ENCODE measurements at regions not wholly inside any gene's neighbourhood (a gene's known extent, or its start where the extent isn't known, plus 50 kb on each side); places are given as distances from the start of the nearest gene placed in this dataset.

GRCh38 chr10:43885252-43885651 lies 236.6 kb upstream of the ZNF32 start:
- Histone ChIP-seq H3K27ac (ENCODE audit: low read depth, low read length) (no peak overlapping the region), H3K27me3 (ENCODE audit: insufficient read depth, low read length) (no peaks in the 10 kb centered on the region), H3K79me2 (ENCODE audit: control insufficient read depth, insufficient read depth, low read length, unreplicated experiment) (no peaks in the 10 kb centered on the region), H2AFZ (ENCODE audit: low read length, unreplicated experiment) (no peak overlapping the region), H3K4me1 (ENCODE audit: control insufficient read depth, insufficient read depth, low read length, unreplicated experiment) (peaks cover 27% of the 10 kb centered on the region), H3K36me3 (ENCODE audit: insufficient read depth, low read length) (no peaks in the 10 kb centered on the region), H3K4me3 (ENCODE audit: low read depth, low read length) (no peak overlapping the region)

DNA sequence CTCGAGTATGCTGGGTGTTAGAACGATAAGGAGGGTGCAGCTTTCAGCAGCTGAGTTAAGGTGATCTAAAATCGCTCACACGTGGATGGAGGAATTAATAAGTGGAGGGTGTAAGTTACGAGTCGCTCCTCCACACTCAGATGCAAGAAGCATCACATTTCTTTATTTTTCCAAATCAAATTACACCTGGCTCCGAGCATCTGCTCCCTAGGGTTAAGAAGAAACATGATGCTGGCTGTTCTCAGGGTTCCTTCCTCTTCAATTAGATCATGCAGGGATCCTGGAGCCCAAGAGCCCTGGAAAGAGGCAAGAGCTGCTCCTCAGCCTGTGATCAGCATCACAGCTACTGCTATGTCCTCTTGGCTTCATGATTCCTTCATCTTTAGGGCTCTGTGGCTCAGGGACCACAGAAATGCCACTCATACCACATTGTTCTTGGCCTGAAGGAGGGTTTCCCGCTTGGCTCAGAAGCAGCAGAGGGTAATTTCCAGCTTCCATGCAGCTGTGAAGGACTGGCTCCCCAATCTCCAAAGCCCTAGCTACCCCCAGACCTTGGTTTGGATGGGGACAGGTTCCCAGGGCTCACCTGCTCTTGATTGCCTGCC lies 235.9 kb upstream of the ZNF32 start:
- Histone ChIP-seq H2AFZ (ENCODE audit: low read length, unreplicated experiment) (no peak overlapping the region), H3K36me3 (ENCODE audit: insufficient read depth, low read length) (no peaks in the 10 kb centered on the region), H3K79me2 (ENCODE audit: control insufficient read depth, insufficient read depth, low read length, unreplicated experiment) (no peaks in the 10 kb centered on the region)

GRCh38 chr10:43882711-43883110 lies 234.0 kb upstream of the ZNF32 start:
- Histone ChIP-seq H3K27ac (ENCODE audit: low read depth, low read length) (no peak overlapping the region), H3K36me3 (ENCODE audit: insufficient read depth, low read length) (no peaks in the 10 kb centered on the region), H3K79me2 (ENCODE audit: control insufficient read depth, insufficient read depth, low read length, unreplicated experiment) (no peaks in the 10 kb centered on the region), H3K4me3 (ENCODE audit: low read depth, low read length) (no peak overlapping the region), H2AFZ (ENCODE audit: low read length, unreplicated experiment) (no peak overlapping the region), H3K27me3 (ENCODE audit: insufficient read depth, low read length) (no peaks in the 10 kb centered on the region), H3K4me1 (ENCODE audit: control insufficient read depth, insufficient read depth, low read length, unreplicated experiment) (peaks cover 16% of the 10 kb centered on the region)

More for the DNA sequence above, 235.9 kb upstream of the ZNF32 start:
- Histone ChIP-seq H3K4me1 (ENCODE audit: control insufficient read depth, insufficient read depth, low read length, unreplicated experiment) (peaks cover 22% of the 10 kb centered on the region), H3K4me3 (ENCODE audit: low read depth, low read length) (no peak overlapping the region), H3K27ac (ENCODE audit: low read depth, low read length) (no peak overlapping the region), H3K27me3 (ENCODE audit: insufficient read depth, low read length) (no peaks in the 10 kb centered on the region)

DNA sequence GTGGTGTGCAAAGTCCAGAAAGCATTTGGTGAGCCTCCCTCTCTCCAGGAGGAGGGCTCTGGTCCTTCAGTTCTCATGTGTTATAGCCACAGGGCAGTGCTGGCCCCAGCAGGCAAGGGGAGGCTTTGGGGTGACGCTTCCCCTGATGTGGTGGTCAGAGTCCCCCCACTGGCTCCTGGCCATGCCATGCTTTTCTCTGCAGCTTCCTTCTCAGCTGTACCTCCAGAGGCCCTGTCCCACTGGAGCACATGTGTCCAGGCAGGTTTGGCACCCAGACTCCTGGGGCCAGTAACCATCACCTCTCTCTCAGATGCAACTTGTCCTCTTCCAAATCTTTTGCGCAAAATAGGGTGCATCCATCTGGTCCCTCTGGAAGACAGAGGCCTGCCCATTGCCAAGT lies 233.0 kb upstream of the ZNF32 start:
- Histone ChIP-seq H3K36me3 (ENCODE audit: insufficient read depth, low read length) (no peaks in the 10 kb centered on the region), H3K79me2 (ENCODE audit: control insufficient read depth, insufficient read depth, low read length, unreplicated experiment) (no peaks in the 10 kb centered on the region), H3K4me1 (ENCODE audit: control insufficient read depth, insufficient read depth, low read length, unreplicated experiment) (peaks cover 14% of the 10 kb centered on the region), H2AFZ (ENCODE audit: low read length, unreplicated experiment) (no peak overlapping the region), H3K27me3 (ENCODE audit: insufficient read depth, low read length) (no peaks in the 10 kb centered on the region), H3K27ac (ENCODE audit: low read depth, low read length) (no peak overlapping the region), H3K4me3 (ENCODE audit: low read depth, low read length) (no peak overlapping the region)

GRCh38 chr10:43880160-43880559 lies 231.5 kb upstream of the ZNF32 start:
- Histone ChIP-seq H3K4me1 (ENCODE audit: control insufficient read depth, insufficient read depth, low read length, unreplicated experiment) (peaks cover 14% of the 10 kb centered on the region), H3K36me3 (ENCODE audit: insufficient read depth, low read length) (no peaks in the 10 kb centered on the region), H3K4me3 (ENCODE audit: low read depth, low read length) (no peak overlapping the region), H3K27ac (ENCODE audit: low read depth, low read length) (no peak overlapping the region), H3K79me2 (ENCODE audit: control insufficient read depth, insufficient read depth, low read length, unreplicated experiment) (no peaks in the 10 kb centered on the region), H3K27me3 (ENCODE audit: insufficient read depth, low read length) (no peaks in the 10 kb centered on the region), H2AFZ (ENCODE audit: low read length, unreplicated experiment) (no peak overlapping the region)

- H3K4me3 ChIP-seq (ENCODE audit: low read depth, low read length), result no peak overlapping the region
- no peak overlapping the region for H2AFZ ChIP-seq (ENCODE audit: low read length, unreplicated experiment)
- peaks cover 14% of the 10 kb centered on the region for H3K4me1 ChIP-seq (ENCODE audit: control insufficient read depth, insufficient read depth, low read length, unreplicated experiment)
- no peaks in the 10 kb centered on the region for H3K27me3 ChIP-seq (ENCODE audit: insufficient read depth, low read length)
- no peaks in the 10 kb centered on the region for H3K36me3 ChIP-seq (ENCODE audit: insufficient read depth, low read length)
- H3K79me2 ChIP-seq (ENCODE audit: control insufficient read depth, insufficient read depth, low read length, unreplicated experiment), result no peaks in the 10 kb centered on the region
- no peak overlapping the region for H3K27ac ChIP-seq (ENCODE audit: low read depth, low read length)
These were observed 231.1 kb upstream of the ZNF32 start for GRCh38 chr10:43879742-43880141.

DNA sequence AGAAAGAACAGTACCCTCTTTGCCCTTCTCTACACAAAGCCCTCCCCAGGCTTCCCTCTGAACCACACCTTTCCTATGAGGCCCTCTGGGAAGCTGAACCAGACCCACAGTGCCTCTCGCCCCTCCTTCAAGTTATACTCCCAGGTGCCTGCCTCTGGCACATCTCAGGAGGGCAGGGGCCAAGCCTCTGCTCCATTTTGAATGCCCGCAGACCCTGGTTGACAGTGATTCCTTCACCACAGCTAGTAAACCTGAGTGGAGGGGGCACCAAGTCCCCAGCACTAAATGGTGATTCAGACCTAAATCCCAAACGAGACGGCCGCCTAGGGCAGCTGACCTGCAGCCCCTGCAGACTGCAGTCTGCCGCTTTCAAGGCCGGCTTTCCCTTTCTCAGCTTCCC lies 230.5 kb upstream of the ZNF32 start:
- Histone ChIP-seq H3K27me3 (ENCODE audit: insufficient read depth, low read length) (no peaks in the 10 kb centered on the region), H3K4me1 (ENCODE audit: control insufficient read depth, insufficient read depth, low read length, unreplicated experiment) (peaks cover 14% of the 10 kb centered on the region), H3K79me2 (ENCODE audit: control insufficient read depth, insufficient read depth, low read length, unreplicated experiment) (no peaks in the 10 kb centered on the region), H3K36me3 (ENCODE audit: insufficient read depth, low read length) (no peaks in the 10 kb centered on the region), H2AFZ (ENCODE audit: low read length, unreplicated experiment) (no peak overlapping the region), H3K4me3 (ENCODE audit: low read depth, low read length) (no peak overlapping the region), H3K27ac (ENCODE audit: low read depth, low read length) (no peak overlapping the region)

DNA sequence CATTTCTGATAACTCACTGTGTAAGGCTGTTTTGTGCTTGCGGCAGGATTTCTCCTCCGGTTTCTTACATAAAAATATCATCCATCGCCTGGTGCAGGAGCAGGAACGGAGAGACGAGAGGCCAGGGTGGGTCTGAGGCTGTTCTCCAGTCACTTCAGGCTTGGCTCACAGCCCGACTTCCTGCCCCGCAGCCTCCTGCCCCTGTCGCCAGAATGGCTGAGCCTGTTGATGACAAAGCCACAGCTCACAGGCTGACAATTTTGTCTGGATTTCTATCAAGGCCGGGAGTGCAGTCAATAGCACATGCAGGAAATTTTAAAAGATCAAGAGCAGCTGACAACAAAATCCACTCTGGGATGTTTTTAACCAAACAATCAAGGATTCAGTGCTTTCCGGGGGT lies 229.7 kb upstream of the ZNF32 start:
- Histone ChIP-seq H3K4me3 (ENCODE audit: low read depth, low read length) (no peak overlapping the region), H3K27me3 (ENCODE audit: insufficient read depth, low read length) (no peaks in the 10 kb centered on the region), H3K79me2 (ENCODE audit: control insufficient read depth, insufficient read depth, low read length, unreplicated experiment) (no peaks in the 10 kb centered on the region), H2AFZ (ENCODE audit: low read length, unreplicated experiment) (peak overlapping the region; percentile 73), H3K27ac (ENCODE audit: low read depth, low read length) (no peak overlapping the region), H3K36me3 (ENCODE audit: insufficient read depth, low read length) (no peaks in the 10 kb centered on the region), H3K4me1 (ENCODE audit: control insufficient read depth, insufficient read depth, low read length, unreplicated experiment) (peaks cover 14% of the 10 kb centered on the region)

DNA sequence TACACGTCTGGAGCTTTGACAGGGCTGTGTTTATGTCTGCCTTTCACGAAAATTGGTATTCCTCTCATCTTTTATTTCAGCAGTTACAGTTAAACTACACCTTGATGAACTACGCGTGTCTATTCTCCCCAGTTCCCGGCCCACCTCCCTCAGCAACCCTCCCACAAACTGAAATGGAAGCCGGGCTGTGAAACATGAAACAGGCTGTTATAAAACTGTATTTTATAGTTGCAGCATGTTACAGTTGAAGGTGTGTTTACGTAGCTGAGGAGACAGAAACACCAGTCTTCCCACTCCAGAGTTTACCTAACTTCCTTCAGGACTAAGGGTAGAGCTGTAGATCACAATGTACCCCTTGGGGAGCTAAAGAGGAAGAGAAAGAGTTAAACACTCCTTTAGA lies 228.3 kb upstream of the ZNF32 start:
- Histone ChIP-seq H3K27ac (ENCODE audit: low read depth, low read length) (no peak overlapping the region), H3K27me3 (ENCODE audit: insufficient read depth, low read length) (no peaks in the 10 kb centered on the region), H3K36me3 (ENCODE audit: insufficient read depth, low read length) (no peaks in the 10 kb centered on the region), H3K79me2 (ENCODE audit: control insufficient read depth, insufficient read depth, low read length, unreplicated experiment) (no peaks in the 10 kb centered on the region), H2AFZ (ENCODE audit: low read length, unreplicated experiment) (no peak overlapping the region), H3K4me3 (ENCODE audit: low read depth, low read length) (no peak overlapping the region), H3K4me1 (ENCODE audit: control insufficient read depth, insufficient read depth, low read length, unreplicated experiment) (peaks cover 13% of the 10 kb centered on the region)

GRCh38 chr10:43874984-43875383 lies 226.3 kb upstream of the ZNF32 start:
- H3K36me3 ChIP-seq (ENCODE audit: insufficient read depth, low read length), result no peaks in the 10 kb centered on the region
- H2AFZ ChIP-seq (ENCODE audit: low read length, unreplicated experiment), result no peak overlapping the region
- H3K79me2 ChIP-seq (ENCODE audit: control insufficient read depth, insufficient read depth, low read length, unreplicated experiment), result no peaks in the 10 kb centered on the region
- H3K27me3 ChIP-seq (ENCODE audit: insufficient read depth, low read length), result no peaks in the 10 kb centered on the region
- no peak overlapping the region for H3K27ac ChIP-seq (ENCODE audit: low read depth, low read length)
- H3K4me1 ChIP-seq (ENCODE audit: control insufficient read depth, insufficient read depth, low read length, unreplicated experiment), result peaks cover 11% of the 10 kb centered on the region
- H3K4me3 ChIP-seq (ENCODE audit: low read depth, low read length), result no peak overlapping the region

- H3K36me3 ChIP-seq (ENCODE audit: insufficient read depth, low read length), result no peaks in the 10 kb centered on the region
- no peak overlapping the region for H3K4me3 ChIP-seq (ENCODE audit: low read depth, low read length)
- H3K4me1 ChIP-seq (ENCODE audit: control insufficient read depth, insufficient read depth, low read length, unreplicated experiment), result peaks cover 18% of the 10 kb centered on the region
- no peak overlapping the region for H2AFZ ChIP-seq (ENCODE audit: low read length, unreplicated experiment)
- no peak overlapping the region for H3K27ac ChIP-seq (ENCODE audit: low read depth, low read length)
- H3K79me2 ChIP-seq (ENCODE audit: control insufficient read depth, insufficient read depth, low read length, unreplicated experiment), result no peaks in the 10 kb centered on the region
- no peaks in the 10 kb centered on the region for H3K27me3 ChIP-seq (ENCODE audit: insufficient read depth, low read length)
These were observed 225.0 kb upstream of the ZNF32 start for GRCh38 chr10:43873717-43874116.

All from ACC112 (cell line).